GM12864 (cell line): ENCODE measurements at regions not wholly inside any gene's neighbourhood (a gene's known extent, or its start where the extent isn't known, plus 50 kb on each side); places are given as distances from the start of the nearest gene placed in this dataset.

ENCODE experiments used
- DNase-seq: peaks from one replicate; pipeline ENCODE4 v3.0.0-alpha.2; 2011; ENCODE audit warnings: low read depth
- H3K4me3 ChIP-seq: 2 replicates; pipeline ENCODE4 v1.5.1; 2011; ENCODE audit warnings: mild to moderate bottlenecking, low read depth, low read length, control low read depth
- CTCF ChIP-seq: IDR thresholded peaks from 2 replicates; pipeline ENCODE4 v1.5.1; 2011; ENCODE audit warnings: low read depth, mild to moderate bottlenecking, moderate library complexity, low read length, control low read depth, inconsistent platforms; ENCODE audit errors: missing control alignments

- DNase-seq = peak; percentile 98
- H3K4me3 ChIP-seq = peak overlapping the region; percentile 4; the same call in 1 of the 2 replicates
- no peak for TF ChIP-seq CTCF
These were observed 51.4 kb upstream of the SPAG16 start for GRCh38 chr2:213232649-213233437.

GRCh38 chr2:213233438-213234330, 50.6 kb upstream of the SPAG16 start:
- H3K4me3 ChIP-seq = no peak overlapping the region
- DNase-seq = no peak
- no peak for TF ChIP-seq CTCF
